ENCODE measurements at regions not wholly inside any gene's neighbourhood (a gene's known extent, or its start where the extent isn't known, plus 50 kb on each side); places are given as distances from the start of the nearest gene placed in this dataset.
A peak's percentile ranks its signal among the peaks of the same experiment; 100 is the strongest.
"Not testable (repeated sequence)": the region's sequence is repeated elsewhere in the genome, so short reads cannot be mapped to it uniquely, and the experiment has no call there.

GRCh38 chr16:55016515-55016914, 85.8 kb downstream of the IRX5 start:
- no peak for DNase-seq

DNA sequence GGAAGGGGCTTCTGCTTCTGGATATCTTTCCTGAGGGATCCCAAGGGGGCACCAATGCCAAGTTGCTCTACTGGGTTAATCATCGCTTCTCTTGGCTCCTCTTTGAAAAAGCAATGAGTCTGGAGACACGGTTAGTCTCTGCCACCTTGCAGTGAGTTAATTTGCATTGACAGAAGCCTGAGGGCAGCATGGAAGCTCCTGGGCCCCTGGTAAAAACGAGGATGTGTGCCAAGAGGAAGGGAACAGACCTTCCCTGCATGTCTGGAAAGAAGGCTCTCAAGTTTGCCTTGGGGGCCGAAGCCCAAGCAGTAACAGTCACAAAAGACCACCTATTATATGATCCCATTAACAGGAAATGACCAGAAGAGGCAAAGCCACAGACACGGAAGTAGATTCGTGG, 86.7 kb downstream of the IRX5 start:
- DNase-seq: no peak

- no peak for DNase-seq
Observed at GRCh38 chr16:55018881-55019280, 88.2 kb downstream of the IRX5 start.

GRCh38 chr16:55019419-55020131, 88.9 kb downstream of the IRX5 start:
- no peak for DNase-seq

- peak; percentile 66 for DNase-seq
Observed at GRCh38 chr16:55021595-55022475, 91.2 kb downstream of the IRX5 start.

- DNase-seq: not testable (repeated sequence)
Observed at GRCh38 chr16:55027260-55027659, 96.6 kb downstream of the IRX5 start.

- no peak for DNase-seq
Observed at GRCh38 chr16:55029509-55029908, 98.8 kb downstream of the IRX5 start.

DNA sequence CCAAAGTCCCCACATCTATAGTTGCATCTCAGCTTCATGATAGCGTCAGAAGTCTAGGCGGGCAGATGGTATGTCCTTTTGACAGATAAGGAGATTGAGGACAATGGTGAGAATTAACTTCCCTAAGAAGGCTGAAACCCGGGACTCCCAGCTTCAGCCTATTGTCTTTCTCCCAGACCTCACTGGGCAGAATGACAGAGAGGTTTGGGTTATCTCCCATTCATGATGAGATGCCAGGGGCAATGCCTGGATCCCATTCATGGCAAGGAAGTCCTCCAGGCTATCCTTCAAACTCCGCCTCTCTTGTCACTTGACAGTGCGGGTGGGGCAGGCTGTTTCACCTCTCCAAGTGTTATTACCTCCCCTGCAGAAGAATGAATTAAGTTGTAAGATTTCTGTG, 100.3 kb downstream of the IRX5 start:
- no peak for DNase-seq

- DNase-seq: no peak
Observed at GRCh38 chr16:55031481-55031880, 100.8 kb downstream of the IRX5 start.

DNA sequence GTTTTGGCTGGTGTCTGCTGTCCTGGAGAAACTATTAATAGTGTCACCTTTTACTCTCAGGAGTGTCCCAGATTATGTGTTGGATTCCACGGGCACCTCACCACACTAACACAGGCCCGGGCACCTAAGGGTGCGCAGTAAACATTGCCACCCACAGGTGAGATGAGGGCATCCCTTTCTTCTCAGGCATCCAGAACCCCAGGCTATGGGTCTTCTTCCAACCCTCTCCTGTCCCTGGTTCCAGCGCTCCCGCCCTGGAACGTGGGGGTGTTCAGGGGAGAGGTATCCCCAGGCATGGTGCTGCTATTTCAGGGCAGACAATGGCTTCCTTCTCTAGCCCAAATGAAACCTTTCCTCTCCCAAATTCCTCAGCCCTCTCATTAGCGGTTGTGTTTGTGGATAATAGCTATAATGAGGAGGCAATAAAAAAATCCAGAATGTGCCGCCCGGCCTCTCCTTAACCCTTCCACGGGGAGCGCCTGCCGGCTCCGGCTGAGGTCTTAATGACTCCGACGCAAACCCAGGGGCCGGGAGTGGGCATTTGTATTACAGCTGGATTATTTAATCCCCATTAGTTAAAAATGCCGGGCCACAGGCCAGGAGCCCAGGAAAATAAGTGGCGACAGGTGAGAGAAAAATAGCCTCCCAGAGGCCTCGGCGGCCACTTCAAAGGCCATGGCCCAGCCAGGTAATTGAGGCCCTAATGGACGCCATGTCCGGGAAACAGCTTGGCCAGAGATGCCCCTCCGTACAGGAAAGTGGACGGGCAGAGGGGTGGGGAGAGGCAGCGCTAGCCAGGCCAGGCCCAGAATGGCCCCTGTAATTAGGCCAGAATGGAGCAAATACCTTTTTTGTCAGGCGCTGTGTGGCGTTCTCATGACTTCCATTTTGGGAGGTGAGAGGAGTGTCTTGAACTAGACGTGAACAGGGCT, 102.8 kb downstream of the IRX5 start:
- no peak for DNase-seq

- peak; percentile 53 for DNase-seq
Observed at GRCh38 chr16:55035029-55035428, 104.4 kb downstream of the IRX5 start.

GRCh38 chr16:55035956-55036355, 105.3 kb downstream of the IRX5 start:
- DNase-seq: no peak

DNA sequence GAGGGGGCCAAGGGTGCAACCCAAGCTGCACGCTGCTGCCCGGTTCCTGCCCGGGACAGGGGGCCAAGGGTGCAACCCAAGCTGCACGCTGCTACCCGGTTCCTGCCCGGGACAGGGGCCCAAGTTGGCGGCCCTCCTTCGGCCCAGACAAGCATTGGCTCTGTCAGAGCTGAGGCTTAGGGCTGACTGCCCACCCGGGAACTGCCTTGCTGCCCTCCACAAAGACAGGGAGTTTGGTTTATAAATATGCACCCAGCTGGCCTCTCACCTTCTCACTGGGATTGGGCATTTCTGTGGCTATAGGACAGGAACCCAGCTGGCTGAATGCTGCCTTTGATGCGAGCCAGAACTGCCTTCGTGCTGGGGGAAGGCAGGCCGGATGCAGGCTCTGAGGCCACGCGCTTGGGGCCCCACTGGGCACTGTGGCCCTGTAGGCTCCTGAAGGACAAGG, 105.7 kb downstream of the IRX5 start:
- DNase-seq: no peak

GRCh38 chr16:55037046-55037445, 106.4 kb downstream of the IRX5 start:
- DNase-seq: no peak

- DNase-seq: no peak
Observed at GRCh38 chr16:55037966-55038365, 107.3 kb downstream of the IRX5 start.

DNA sequence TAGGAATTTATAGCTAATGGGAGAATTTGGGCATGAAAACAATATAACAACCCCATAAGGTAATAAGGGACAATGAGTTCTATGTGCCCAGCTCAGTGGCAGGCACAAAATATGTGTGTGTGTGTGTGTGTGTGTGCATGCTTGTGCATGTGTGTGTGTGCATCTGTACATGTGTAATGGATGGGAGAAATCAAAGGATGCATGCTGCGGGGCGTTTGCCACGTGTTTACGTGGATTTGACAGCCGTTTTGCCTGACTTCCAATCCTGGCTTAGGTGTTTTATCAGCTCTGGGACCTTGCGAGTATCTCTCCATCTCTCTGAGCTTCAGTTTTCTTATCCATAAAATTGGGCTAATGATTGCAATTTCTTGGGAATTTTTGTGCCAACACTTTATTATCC, 108.4 kb downstream of the IRX5 start:
- no peak for DNase-seq

DNA sequence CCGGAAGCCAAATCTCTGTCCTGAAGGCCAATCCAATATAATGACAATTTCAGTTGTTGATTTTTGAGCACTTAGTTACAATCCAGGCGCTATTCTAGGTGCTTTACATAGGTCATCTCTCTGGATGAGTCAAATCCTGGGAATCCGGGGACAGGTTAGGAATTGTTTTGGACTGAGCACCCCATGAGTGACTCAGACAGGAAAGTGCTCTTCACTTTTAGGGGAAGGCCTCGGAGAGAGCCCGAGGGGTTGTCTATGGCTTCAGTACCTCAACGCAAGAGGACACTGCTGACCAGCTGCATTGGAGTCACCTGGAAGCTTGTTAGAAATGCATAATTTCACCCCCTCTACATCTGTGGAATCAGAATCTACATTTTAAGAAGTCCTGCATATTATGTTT, 108.8 kb downstream of the IRX5 start:
- no peak for DNase-seq

DNA sequence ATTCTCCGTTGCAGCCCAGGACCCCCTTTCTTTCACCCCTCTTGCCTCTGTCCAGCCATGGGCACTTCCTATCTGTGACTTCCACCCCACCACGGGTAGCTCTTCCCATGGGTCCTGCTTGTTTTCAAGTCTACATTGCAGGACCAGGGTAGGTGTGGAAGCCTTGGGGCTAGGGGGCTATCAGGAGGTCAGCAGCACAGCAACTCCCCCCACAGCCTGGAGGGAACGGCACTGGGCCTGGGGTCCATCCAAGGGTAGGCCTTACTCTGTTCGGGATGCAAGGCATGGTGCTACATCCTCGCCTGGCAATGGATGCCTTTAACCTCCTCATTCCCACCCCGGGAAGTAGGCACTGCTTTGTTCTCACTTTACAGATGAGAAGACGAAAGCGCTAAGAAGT, 109.3 kb downstream of the IRX5 start:
- no peak for DNase-seq

DNA sequence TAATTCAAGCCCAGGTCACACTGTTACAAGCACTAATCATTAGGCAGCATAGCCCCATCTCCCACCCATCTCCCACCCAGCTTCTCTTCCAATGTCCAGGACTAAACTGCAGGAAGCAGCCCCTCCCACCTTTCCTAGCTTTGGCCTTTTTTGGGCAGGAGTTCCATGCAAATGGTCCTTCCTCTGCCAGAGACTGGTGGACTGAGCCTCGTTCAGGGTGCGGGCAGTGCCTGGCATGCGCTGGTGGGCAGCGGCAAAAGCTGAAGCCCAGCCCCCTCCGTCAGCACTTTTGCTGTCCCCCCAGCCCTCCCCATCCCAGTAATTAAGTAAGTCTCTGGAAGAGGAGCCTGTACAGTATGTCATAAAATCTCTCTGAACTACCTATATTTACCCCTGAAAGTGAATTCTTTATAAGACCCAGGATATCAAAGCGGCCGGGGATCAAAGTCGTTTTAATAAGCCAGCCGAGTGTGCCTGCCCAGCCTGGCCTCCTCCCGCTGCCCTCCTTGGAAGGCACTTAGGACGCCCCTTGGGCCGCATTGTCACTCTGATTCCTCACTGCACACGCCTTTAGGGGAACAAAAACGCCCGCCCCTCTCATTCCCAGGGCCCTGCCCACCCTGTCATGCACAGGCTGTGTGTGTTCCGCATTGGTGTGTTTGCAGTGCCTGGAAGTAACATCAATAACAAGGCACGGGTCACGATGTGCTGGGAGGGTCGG, 109.9 kb downstream of the IRX5 start:
- DNase-seq: no peak

DNA sequence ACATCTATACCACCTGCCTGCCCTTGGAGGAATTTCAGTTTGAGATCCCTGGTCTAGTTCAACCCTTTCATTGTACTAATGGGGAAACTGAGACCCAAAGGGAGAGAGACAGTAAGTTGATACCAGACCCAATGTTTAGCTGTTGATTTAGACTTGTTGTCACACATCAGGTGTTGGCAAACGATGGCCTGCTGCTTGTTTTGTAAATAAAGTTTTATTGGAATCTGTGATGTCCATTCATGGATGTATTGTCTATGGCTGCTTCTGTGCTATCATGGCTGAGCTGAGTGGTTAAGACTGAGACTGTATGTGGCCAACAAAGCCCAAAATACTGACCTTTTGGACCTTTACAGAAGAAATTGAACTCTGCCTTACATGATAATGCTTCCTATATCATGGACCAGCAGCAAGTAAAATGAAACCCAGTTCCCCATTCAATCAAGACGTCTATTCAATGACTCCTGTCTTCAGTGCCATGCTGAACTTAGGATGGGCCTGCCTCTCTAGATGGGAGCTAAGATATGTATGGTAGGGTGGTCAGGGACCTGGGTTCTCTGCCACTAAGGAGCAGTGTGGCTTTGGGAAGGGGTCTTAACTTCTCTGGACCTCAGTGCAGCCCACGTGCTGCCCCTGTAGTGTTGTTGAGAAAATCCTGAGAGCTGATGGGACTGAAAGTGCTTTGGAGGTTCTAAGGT, 111.0 kb downstream of the IRX5 start:
- no peak for DNase-seq

DNA sequence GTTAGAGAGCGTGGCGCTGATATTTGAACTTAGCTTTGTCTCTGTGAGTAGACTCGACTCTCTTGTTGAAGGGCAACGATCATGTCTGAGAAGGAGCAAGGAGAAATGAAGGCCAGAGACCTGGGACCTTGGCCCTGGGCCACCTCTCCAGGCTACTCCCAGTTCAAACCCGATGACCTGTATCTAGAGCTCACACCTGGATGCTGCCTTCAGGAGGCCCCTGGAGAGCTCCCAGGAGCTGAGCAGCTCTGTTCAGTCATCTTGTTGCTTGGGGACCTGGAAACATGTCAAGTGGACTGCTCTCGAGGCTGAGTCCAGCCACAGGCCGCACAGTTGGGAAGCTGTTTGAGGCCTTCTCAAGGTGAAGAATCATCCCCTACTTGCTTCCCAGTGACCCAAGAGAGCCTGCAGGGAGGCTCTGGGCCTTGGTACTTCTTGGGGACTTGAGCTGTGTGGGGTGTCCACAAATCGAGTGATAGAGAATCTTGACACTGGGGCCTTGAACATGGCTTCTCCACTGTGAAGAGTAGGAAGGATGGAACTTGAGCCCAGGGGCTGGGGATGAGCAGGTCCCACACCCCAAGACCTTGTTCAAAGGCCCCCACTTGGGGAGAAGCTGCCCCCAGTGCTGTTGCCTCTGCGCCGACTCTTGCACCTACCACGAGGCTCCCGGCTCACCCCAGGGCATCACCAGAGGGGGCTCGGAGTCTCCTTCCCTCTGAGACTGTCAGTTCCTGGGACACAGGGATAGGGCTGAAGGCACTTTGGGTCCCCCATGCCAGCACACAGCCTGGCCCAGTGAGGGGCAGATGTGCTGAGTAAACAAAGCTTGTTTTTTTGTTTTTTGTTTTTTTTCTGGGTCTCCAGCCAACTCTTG, 112.1 kb downstream of the IRX5 start:
- DNase-seq: no peak
